ENCODE measurements at regions not wholly inside any gene's neighbourhood (a gene's known extent, or its start where the extent isn't known, plus 50 kb on each side); places are given as distances from the start of the nearest gene placed in this dataset.

GRCh38 chr14:85224241-85224640 is 305.7 kb upstream of the FLRT2 start:
- no peak for DNase-seq

GRCh38 chr14:85233756-85234155 is 296.2 kb upstream of the FLRT2 start:
- no peak for DNase-seq

GRCh38 chr14:85234156-85235025 is 295.6 kb upstream of the FLRT2 start:
- no peak for DNase-seq

- DNase-seq: no peak
These were observed 294.1 kb upstream of the FLRT2 start for GRCh38 chr14:85235868-85236267.

- no peak for DNase-seq
These were observed 293.6 kb upstream of the FLRT2 start for GRCh38 chr14:85236296-85236695.

GRCh38 chr14:85239791-85240190 is 290.2 kb upstream of the FLRT2 start:
- no peak for DNase-seq

- DNase-seq: no peak
These were observed 288.7 kb upstream of the FLRT2 start for GRCh38 chr14:85241022-85241855.

GRCh38 chr14:85242666-85243065 is 287.3 kb upstream of the FLRT2 start:
- DNase-seq: no peak

GRCh38 chr14:85243321-85243720 is 286.6 kb upstream of the FLRT2 start:
- no peak for DNase-seq

GRCh38 chr14:85247071-85247470 is 282.9 kb upstream of the FLRT2 start:
- no peak for DNase-seq

- no peak for DNase-seq
These were observed 280.9 kb upstream of the FLRT2 start for GRCh38 chr14:85248881-85249635.

GRCh38 chr14:85250414-85251189 is 279.3 kb upstream of the FLRT2 start:
- peak; percentile 53 for DNase-seq

GRCh38 chr14:85252011-85252410 is 277.9 kb upstream of the FLRT2 start:
- no peak for DNase-seq

- DNase-seq: no peak
These were observed 275.2 kb upstream of the FLRT2 start for GRCh38 chr14:85254711-85255110.

GRCh38 chr14:85257287-85257686 is 272.7 kb upstream of the FLRT2 start:
- no peak for DNase-seq

- DNase-seq: no peak
These were observed 265.8 kb upstream of the FLRT2 start for GRCh38 chr14:85263916-85264675.

GRCh38 chr14:85273099-85273677 is 256.8 kb upstream of the FLRT2 start:
- no peak for DNase-seq

GRCh38 chr14:85273952-85274351 is 256.0 kb upstream of the FLRT2 start:
- DNase-seq: no peak

GRCh38 chr14:85276161-85276978 is 253.6 kb upstream of the FLRT2 start:
- DNase-seq: no peak

- no peak for DNase-seq
These were observed 253.0 kb upstream of the FLRT2 start for GRCh38 chr14:85276979-85277228.

GRCh38 chr14:85279407-85279806 is 250.5 kb upstream of the FLRT2 start:
- no peak for DNase-seq

Data from NCI-H345 (cell line).